ENCODE measurements at regions not wholly inside any gene's neighbourhood (a gene's known extent, or its start where the extent isn't known, plus 50 kb on each side); places are given as distances from the start of the nearest gene placed in this dataset.
A peak's percentile ranks its signal among the peaks of the same experiment; 100 is the strongest.

DNA sequence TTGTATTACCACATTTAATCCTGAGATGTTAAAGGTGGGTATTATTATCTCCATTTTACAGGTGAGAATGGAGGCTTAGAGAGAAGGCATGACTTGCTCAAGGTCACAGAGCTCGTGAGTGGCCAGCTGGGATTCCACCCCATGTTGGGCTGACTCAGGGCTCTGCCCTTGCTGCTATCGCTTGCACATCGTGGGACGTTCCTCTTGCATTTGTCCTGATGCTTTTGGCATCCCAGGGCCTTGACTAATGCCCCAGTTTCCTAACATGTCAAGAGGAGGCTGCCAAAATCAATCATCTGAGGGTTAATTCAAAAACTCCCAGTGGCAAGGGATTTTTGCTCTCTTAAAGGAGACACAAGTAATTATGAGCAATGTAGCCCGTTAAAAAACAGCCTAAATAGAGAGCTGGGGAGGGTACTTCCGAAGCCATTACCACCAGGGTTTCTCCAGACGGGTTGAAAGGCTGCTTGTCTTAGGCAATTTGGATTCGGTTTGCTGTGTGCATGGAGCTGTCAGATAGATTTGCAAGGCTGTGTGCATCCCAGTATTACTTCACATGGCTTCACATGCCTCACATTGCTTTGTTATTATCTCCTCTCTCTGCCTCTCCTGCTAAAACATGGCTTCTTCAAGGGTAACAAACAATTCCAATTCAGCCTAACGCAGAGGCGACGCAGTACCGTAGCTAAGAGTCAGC, 347.4 kb downstream of the DRD1 start:
- DNase-seq = no peak
- Mint-ChIP-seq H3K9me3 (no peaks in the 10 kb centered on the region), H3K36me3 (ENCODE audit: insufficient read depth) (no peaks in the 10 kb centered on the region), H3K27me3 (ENCODE audit: low read depth) (peaks cover 5% of the 10 kb centered on the region), H3K4me3 (no peak overlapping the region), H3K4me1 (ENCODE audit: low read depth) (no peaks in the 10 kb centered on the region)
- no peak for ATAC-seq

DNA sequence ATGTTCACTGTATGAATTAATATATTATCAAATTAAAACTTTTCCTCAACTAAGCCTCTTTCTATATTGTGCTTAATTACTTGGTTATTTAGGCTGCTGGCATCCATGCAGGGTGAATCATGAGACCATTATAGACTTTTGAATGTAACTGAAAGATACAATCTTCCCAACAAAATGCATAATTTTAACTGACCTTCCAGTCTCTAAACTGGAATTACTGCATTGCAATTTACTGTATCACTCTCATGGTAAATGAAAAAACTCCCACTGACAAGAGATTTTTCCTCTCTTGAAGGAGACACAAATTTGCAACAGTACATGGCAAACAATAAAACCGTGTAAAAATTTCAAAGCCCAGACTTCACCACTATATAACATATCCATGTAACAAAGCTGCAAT, 349.5 kb downstream of the DRD1 start:
- DNase-seq (no peak), ATAC-seq (no peak)
- H3K36me3 Mint-ChIP-seq (ENCODE audit: insufficient read depth) = no peaks in the 10 kb centered on the region
- H3K4me3 Mint-ChIP-seq = no peak overlapping the region
- H3K27me3 Mint-ChIP-seq (ENCODE audit: low read depth) = peaks cover 5% of the 10 kb centered on the region
- no peaks in the 10 kb centered on the region for H3K9me3 Mint-ChIP-seq
- H3K4me1 Mint-ChIP-seq (ENCODE audit: low read depth) = no peaks in the 10 kb centered on the region

DNA sequence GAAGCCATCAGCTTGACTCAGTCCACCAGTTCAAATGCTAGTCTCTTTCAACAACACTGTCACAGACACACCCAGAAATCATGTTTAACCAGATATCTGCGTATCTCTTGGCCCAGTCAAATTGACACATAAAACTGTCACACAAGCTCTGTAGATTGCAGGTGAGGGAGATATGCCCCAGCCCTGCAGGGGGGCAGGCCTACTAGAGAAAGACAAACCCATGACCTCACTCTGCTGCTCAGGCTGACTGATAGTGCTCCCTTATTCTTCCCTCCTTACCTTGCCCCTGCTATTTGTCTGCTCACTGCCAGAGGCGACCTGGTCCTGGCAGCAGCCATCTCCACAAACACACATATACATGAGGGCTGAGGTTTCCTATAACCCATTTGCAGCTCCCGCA, 351.3 kb downstream of the DRD1 start:
- DNase-seq = no peak
- H3K4me3 Mint-ChIP-seq = no peak overlapping the region
- H3K27me3 Mint-ChIP-seq (ENCODE audit: low read depth) = peaks cover 5% of the 10 kb centered on the region
- no peaks in the 10 kb centered on the region for H3K4me1 Mint-ChIP-seq (ENCODE audit: low read depth)
- no peaks in the 10 kb centered on the region for H3K36me3 Mint-ChIP-seq (ENCODE audit: insufficient read depth)
- H3K9me3 Mint-ChIP-seq = no peaks in the 10 kb centered on the region
- ATAC-seq = no peak

DNA sequence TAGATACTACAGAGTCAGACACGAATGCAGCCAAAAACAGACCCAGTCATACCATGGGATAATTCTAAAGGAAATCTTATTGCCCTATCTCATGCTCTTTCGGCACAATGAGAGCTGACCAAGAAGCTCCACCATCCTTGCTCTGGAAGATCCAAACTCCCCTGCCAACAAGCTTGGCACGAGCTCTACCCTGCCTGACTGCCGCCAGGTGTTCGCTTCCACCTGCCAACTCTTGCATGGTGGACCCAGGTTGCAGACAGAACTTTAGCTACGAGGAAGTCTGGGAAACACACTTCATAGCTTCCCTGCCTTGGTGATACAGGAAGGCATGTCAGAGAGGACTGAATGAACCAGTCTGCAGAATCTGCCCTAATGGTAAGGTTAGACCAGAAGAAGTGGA, 355.0 kb downstream of the DRD1 start:
- H3K36me3 Mint-ChIP-seq (ENCODE audit: insufficient read depth) = no peaks in the 10 kb centered on the region
- H3K27me3 Mint-ChIP-seq (ENCODE audit: low read depth) = peaks cover 6% of the 10 kb centered on the region
- no peaks in the 10 kb centered on the region for H3K4me1 Mint-ChIP-seq (ENCODE audit: low read depth)
- ATAC-seq = no peak
- DNase-seq = no peak
- H3K9me3 Mint-ChIP-seq = no peaks in the 10 kb centered on the region
- H3K4me3 Mint-ChIP-seq = no peak overlapping the region

- H3K9me3 Mint-ChIP-seq = no peaks in the 10 kb centered on the region
- peaks cover 5% of the 10 kb centered on the region for H3K27me3 Mint-ChIP-seq (ENCODE audit: low read depth)
- H3K4me3 Mint-ChIP-seq = no peak overlapping the region
- no peak for DNase-seq
- no peaks in the 10 kb centered on the region for H3K4me1 Mint-ChIP-seq (ENCODE audit: low read depth)
- ATAC-seq = no peak
- H3K36me3 Mint-ChIP-seq (ENCODE audit: insufficient read depth) = no peaks in the 10 kb centered on the region
These were observed 358.6 kb downstream of the MSX2 start for GRCh38 chr5:175082866-175083590.

DNA sequence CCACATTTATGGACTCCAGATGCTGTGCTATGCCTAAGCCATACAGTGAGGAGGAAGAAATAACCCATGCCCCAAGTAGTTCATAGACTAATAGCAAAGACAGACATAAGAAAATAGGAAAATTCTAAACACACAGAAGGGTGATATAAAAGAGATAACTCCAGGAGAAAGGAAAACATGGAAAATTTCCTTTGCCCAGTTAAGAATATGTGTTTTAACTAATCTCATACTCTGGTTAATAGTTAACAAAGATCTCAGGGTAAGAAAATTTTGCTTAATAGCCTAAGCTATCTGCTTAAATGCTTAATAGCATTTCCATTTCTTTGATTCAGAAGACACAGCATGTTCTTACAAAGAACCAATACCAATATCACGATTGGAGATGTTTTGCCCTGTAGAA, 358.0 kb downstream of the MSX2 start:
- no peak overlapping the region for H3K4me3 Mint-ChIP-seq
- H3K4me1 Mint-ChIP-seq (ENCODE audit: low read depth) = no peaks in the 10 kb centered on the region
- no peaks in the 10 kb centered on the region for H3K36me3 Mint-ChIP-seq (ENCODE audit: insufficient read depth)
- H3K9me3 Mint-ChIP-seq = no peaks in the 10 kb centered on the region
- DNase-seq = no peak
- H3K27me3 Mint-ChIP-seq (ENCODE audit: low read depth) = peaks cover 5% of the 10 kb centered on the region
- ATAC-seq = no peak

GRCh38 chr5:175079707-175080106, 355.3 kb downstream of the MSX2 start:
- DNase-seq (no peak), ATAC-seq (no peak)
- Mint-ChIP-seq H3K9me3 (no peaks in the 10 kb centered on the region), H3K4me3 (no peak overlapping the region), H3K27me3 (ENCODE audit: low read depth) (peaks cover 1% of the 10 kb centered on the region), H3K4me1 (ENCODE audit: low read depth) (no peaks in the 10 kb centered on the region), H3K36me3 (ENCODE audit: insufficient read depth) (no peaks in the 10 kb centered on the region)

DNA sequence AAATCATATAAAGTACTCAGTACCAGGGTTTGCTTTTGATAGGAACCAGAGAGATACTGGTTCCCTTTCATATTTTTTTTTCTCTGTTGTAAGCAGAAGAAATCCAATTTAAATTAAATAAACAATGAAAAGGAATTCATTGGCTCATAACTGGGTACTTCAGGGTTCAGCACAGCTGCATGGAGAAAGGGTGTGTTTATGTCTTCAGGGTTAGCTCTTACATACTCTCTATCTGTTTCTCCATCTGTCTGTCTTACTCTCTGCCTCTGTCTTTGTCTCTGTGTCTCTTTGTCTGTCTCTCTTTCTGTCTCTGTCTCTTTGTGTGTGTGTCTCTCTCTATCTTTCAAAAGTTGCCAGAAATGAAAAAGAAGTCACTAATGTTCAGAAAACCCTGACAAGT, 345.9 kb downstream of the MSX2 start:
- Mint-ChIP-seq H3K4me3 (no peak overlapping the region), H3K9me3 (peaks cover 4% of the 10 kb centered on the region), H3K36me3 (ENCODE audit: insufficient read depth) (no peaks in the 10 kb centered on the region), H3K4me1 (ENCODE audit: low read depth) (no peaks in the 10 kb centered on the region), H3K27me3 (ENCODE audit: low read depth) (peaks cover 8% of the 10 kb centered on the region)
- DNase-seq (no peak), ATAC-seq (no peak)

DNA sequence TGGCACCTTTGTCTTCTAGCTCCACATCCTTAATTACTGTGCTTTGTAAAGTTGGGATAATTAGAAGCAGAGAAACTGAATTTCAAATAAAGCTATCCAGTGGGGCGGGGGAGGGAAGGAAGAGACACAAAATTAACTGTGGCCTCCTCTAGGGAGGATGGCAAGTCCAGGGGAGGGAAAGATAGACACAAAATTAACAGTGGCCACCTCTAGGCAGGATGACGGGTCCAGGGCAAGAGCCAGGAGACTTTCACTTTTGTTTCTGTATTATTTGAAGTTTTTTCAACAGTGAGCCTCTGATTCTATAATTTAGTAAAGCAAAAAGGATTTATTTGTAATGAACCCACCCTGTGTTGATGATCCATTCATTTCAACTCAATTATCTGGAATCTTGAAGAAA, 335.9 kb downstream of the MSX2 start:
- no peak for DNase-seq

GRCh38 chr5:175059687-175060211, 335.4 kb downstream of the MSX2 start:
- H3K27me3 Mint-ChIP-seq (ENCODE audit: low read depth) = peaks cover 10% of the 10 kb centered on the region
- H3K4me3 Mint-ChIP-seq = peak overlapping the region; percentile 73
- no peaks in the 10 kb centered on the region for H3K9me3 Mint-ChIP-seq
- DNase-seq = no peak
- ATAC-seq = peak; percentile 28 to 46
- H3K36me3 Mint-ChIP-seq (ENCODE audit: insufficient read depth) = no peaks in the 10 kb centered on the region
- peaks cover 13% of the 10 kb centered on the region for H3K4me1 Mint-ChIP-seq (ENCODE audit: low read depth)

More for the DNA sequence above, 335.9 kb downstream of the MSX2 start:
- Mint-ChIP-seq H3K36me3 (ENCODE audit: insufficient read depth) (no peaks in the 10 kb centered on the region), H3K27me3 (ENCODE audit: low read depth) (peaks cover 9% of the 10 kb centered on the region), H3K4me1 (ENCODE audit: low read depth) (peaks cover 13% of the 10 kb centered on the region), H3K4me3 (peak overlapping the region; percentile 73), H3K9me3 (no peaks in the 10 kb centered on the region)
- no peak for ATAC-seq

- Mint-ChIP-seq H3K4me3 (no peak overlapping the region), H3K36me3 (ENCODE audit: insufficient read depth) (no peaks in the 10 kb centered on the region), H3K4me1 (ENCODE audit: low read depth) (peaks cover 13% of the 10 kb centered on the region), H3K27me3 (ENCODE audit: low read depth) (peaks cover 8% of the 10 kb centered on the region), H3K9me3 (no peaks in the 10 kb centered on the region)
- no peak for ATAC-seq
- no peak for DNase-seq
These were observed 332.4 kb downstream of the MSX2 start for GRCh38 chr5:175056831-175057230.

DNA sequence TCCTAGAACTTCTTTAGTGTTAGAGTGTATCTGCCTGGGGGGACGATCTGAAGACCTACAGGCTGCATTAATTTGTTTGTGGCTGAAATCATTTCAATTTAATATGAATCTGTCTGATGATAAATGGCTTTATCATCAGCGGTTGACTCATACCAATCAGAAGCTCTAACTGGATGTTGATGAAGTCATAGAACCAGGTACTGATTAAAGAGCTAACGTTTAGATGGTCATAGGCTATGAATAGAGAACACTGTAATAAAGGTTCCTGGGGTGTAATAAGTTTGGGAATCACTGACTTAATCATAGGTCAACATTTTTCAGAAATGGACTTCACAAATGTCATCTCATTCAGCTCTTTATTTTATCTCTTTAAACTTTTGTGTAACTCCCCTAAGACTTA, 329.9 kb downstream of the MSX2 start:
- ATAC-seq = no peak
- no peaks in the 10 kb centered on the region for H3K9me3 Mint-ChIP-seq
- peaks cover 1% of the 10 kb centered on the region for H3K4me1 Mint-ChIP-seq (ENCODE audit: low read depth)
- H3K4me3 Mint-ChIP-seq = no peak overlapping the region
- DNase-seq = no peak
- H3K27me3 Mint-ChIP-seq (ENCODE audit: low read depth) = peaks cover 7% of the 10 kb centered on the region
- H3K36me3 Mint-ChIP-seq (ENCODE audit: insufficient read depth) = no peaks in the 10 kb centered on the region

DNA sequence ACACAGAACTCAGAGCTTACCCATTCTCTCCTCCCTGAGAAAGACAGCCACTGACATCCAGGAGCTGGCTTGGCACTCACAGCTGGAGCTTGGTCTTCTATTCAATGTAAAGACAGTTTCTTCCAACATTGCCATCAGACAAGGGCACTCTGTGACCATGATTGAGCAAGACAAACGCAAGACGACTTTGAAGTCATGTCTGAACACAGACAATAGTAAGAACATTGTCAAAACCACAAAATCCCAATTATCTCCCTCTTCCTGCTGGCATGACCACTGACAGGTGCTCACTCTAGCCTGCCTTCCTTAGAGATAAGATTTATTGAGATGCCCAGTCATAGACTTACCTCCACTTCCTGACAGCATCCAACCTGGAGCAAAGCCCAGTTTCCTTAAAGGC, 328.0 kb downstream of the MSX2 start:
- H3K9me3 Mint-ChIP-seq = no peaks in the 10 kb centered on the region
- no peak for ATAC-seq
- peaks cover 10% of the 10 kb centered on the region for H3K27me3 Mint-ChIP-seq (ENCODE audit: low read depth)
- H3K4me1 Mint-ChIP-seq (ENCODE audit: low read depth) = no peaks in the 10 kb centered on the region
- no peaks in the 10 kb centered on the region for H3K36me3 Mint-ChIP-seq (ENCODE audit: insufficient read depth)
- DNase-seq = no peak
- no peak overlapping the region for H3K4me3 Mint-ChIP-seq

GRCh38 chr5:175047048-175047447, 322.7 kb downstream of the MSX2 start:
- ATAC-seq = no peak
- H3K4me3 Mint-ChIP-seq = no peak overlapping the region
- H3K4me1 Mint-ChIP-seq (ENCODE audit: low read depth) = no peaks in the 10 kb centered on the region
- no peaks in the 10 kb centered on the region for H3K9me3 Mint-ChIP-seq
- H3K27me3 Mint-ChIP-seq (ENCODE audit: low read depth) = peaks cover 13% of the 10 kb centered on the region
- no peak for DNase-seq
- no peaks in the 10 kb centered on the region for H3K36me3 Mint-ChIP-seq (ENCODE audit: insufficient read depth)

GRCh38 chr5:175045820-175046219, 321.4 kb downstream of the MSX2 start:
- no peaks in the 10 kb centered on the region for H3K9me3 Mint-ChIP-seq
- no peaks in the 10 kb centered on the region for H3K36me3 Mint-ChIP-seq (ENCODE audit: insufficient read depth)
- H3K4me3 Mint-ChIP-seq = no peak overlapping the region
- DNase-seq (no peak), ATAC-seq (no peak)
- peaks cover 9% of the 10 kb centered on the region for H3K27me3 Mint-ChIP-seq (ENCODE audit: low read depth)
- H3K4me1 Mint-ChIP-seq (ENCODE audit: low read depth) = no peaks in the 10 kb centered on the region

All from activated T-cell treated with anti-CD3 and anti-CD28 coated beads, Interleukin-2, amount 50 U/mL, for 4 hours (primary cell).